ENCODE measurements at regions not wholly inside any gene's neighbourhood (a gene's known extent, or its start where the extent isn't known, plus 50 kb on each side); places are given as distances from the start of the nearest gene placed in this dataset.

GRCh38 chr9:2332663-2333062 lies 288.9 kb upstream of the VLDLR start:
- TF ChIP-seq EZH2 (IDR thresholded peaks at IDR 0.05; ENCODE audit: insufficient read depth, poor library complexity, severe bottlenecking) (no peak), EZH2phosphoT487 (IDR thresholded peaks at IDR 0.05; ENCODE audit: insufficient read depth, low read depth) (no peak)

Measured in GM23248 (cell line).